Mesendoderm (in vitro differentiated cells): ENCODE measurements at regions not wholly inside any gene's neighbourhood (a gene's known extent, or its start where the extent isn't known, plus 50 kb on each side); places are given as distances from the start of the nearest gene placed in this dataset.

Experiments
- DNase-seq: peaks from one replicate; pipeline ENCODE4 v3.0.0; 2013
- H2AK5ac ChIP-seq: 2 replicates; pipeline ENCODE4 v1.6.1; 2013; ENCODE audit warnings: low read length, inconsistent platforms
- H2BK120ac ChIP-seq: 2 replicates; pipeline ENCODE4 v1.6.1; 2013; ENCODE audit warnings: low read depth, mild to moderate bottlenecking, low read length, moderate library complexity, mixed read lengths
- H2BK15ac ChIP-seq: replicated peaks from 2 replicates; pipeline ENCODE4 v1.6.1; 2013; ENCODE audit warnings: low read depth, mild to moderate bottlenecking, moderate library complexity
- H2BK5ac ChIP-seq: 2 replicates; pipeline ENCODE4 v1.6.1; 2013; ENCODE audit warnings: low read length, inconsistent platforms
- H3K18ac ChIP-seq: 2 replicates; pipeline ENCODE4 v1.6.1; 2013; ENCODE audit warnings: mild to moderate bottlenecking, low read length, mixed read lengths
- H3K23ac ChIP-seq: one replicate; pipeline ENCODE4 v1.6.1; 2013; ENCODE audit warnings: low read length
- H3K27ac ChIP-seq: 2 replicates; pipeline ENCODE4 v1.5.1; 2013; ENCODE audit warnings: low read depth, mild to moderate bottlenecking, inconsistent platforms, low read length, moderate library complexity
- H3K27me3 ChIP-seq: 2 replicates; pipeline ENCODE4 v1.6.1; 2013; ENCODE audit warnings: low read length, control low read depth, mild to moderate bottlenecking, inconsistent platforms; ENCODE audit not compliant: insufficient read depth, poor library complexity
- H3K36me3 ChIP-seq: 2 replicates; pipeline ENCODE4 v1.6.1; 2013; ENCODE audit warnings: low read length, inconsistent platforms; ENCODE audit not compliant: control insufficient read depth, insufficient read depth
- H3K4ac ChIP-seq: one replicate; pipeline ENCODE4 v1.6.1; 2013; ENCODE audit warnings: low read depth, mild to moderate bottlenecking, low read length, moderate library complexity
- H3K4me1 ChIP-seq: 2 replicates; pipeline ENCODE4 v1.6.1; 2013; ENCODE audit warnings: low read depth, low read length, inconsistent platforms; ENCODE audit not compliant: control insufficient read depth
- H3K4me2 ChIP-seq: 2 replicates; pipeline ENCODE4 v1.6.1; 2013; ENCODE audit warnings: low read length
- H3K4me3 ChIP-seq: 2 replicates; pipeline ENCODE4 v1.5.1; 2013; ENCODE audit warnings: mild to moderate bottlenecking, low read length
- H3K56ac ChIP-seq: one replicate; pipeline ENCODE4 v1.6.1; 2013; ENCODE audit warnings: low read length
- H3K79me1 ChIP-seq: 2 replicates; pipeline ENCODE4 v1.6.1; 2013; ENCODE audit warnings: low read length, inconsistent platforms
- H3K79me2 ChIP-seq: 2 replicates; pipeline ENCODE4 v1.6.1; 2013; ENCODE audit warnings: mild to moderate bottlenecking, low read length; ENCODE audit not compliant: control insufficient read depth, insufficient read depth
- H3K9ac ChIP-seq: 2 replicates; pipeline ENCODE4 v1.6.1; 2013; ENCODE audit warnings: low read length, inconsistent platforms
- H4K5ac ChIP-seq: one replicate; pipeline ENCODE4 v1.6.1; 2013; ENCODE audit warnings: low read length
- H4K8ac ChIP-seq: one replicate; pipeline ENCODE4 v1.6.1; 2013; ENCODE audit warnings: low read depth, mild to moderate bottlenecking, control low read depth, low read length, moderate library complexity
- WGBS: extraction: QIAGEN DNeasy Blood & Tissue Kit; methylation state at CpG from one replicate; pipeline ENCODE4 v1.1.7; 2013; ENCODE audit warnings: low lambda C conversion rate, missing lambda C conversion rate; ENCODE audit not compliant: insufficient coverage; ENCODE audit errors: extremely low coverage; 5-methylcytosine and 5-hydroxymethylcytosine counted together

DNA sequence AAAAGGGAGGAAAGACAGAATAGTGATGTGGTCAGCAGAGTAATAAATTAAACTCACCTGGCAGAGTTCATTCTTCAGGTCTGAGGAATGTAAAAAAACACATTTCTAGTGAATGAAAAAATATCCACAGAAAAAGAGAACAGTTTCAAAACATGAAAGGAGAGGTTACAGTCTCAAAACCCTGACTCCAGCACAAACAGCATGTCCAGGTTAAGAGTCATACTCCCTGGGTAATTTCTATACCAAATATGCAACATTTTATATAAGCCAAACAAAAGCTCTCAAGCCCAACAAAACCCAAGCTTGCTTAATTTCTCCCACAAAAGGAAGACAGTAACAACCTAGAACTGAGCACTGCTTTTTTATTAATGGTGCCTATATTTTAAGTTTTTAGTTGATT is 173.0 kb downstream of the NTMT2 start:
- no peak overlapping the region for H3K9ac ChIP-seq
- no peak overlapping the region for H3K18ac ChIP-seq
- H3K4me3 ChIP-seq = no peak overlapping the region
- no peak overlapping the region for H3K27ac ChIP-seq
- H4K5ac ChIP-seq = no peak overlapping the region
- no peak overlapping the region for H4K8ac ChIP-seq
- no peak overlapping the region for H3K23ac ChIP-seq
- peaks cover 1% of the 10 kb centered on the region for H3K4me1 ChIP-seq
- no peak overlapping the region for H3K56ac ChIP-seq
- H2AK5ac ChIP-seq = no peak overlapping the region
- H2BK15ac ChIP-seq = no peak overlapping the region
- H3K4me2 ChIP-seq = no peak overlapping the region
- H3K79me1 ChIP-seq = no peaks in the 10 kb centered on the region
- no peak for DNase-seq
- no peak overlapping the region for H3K4ac ChIP-seq
- H2BK120ac ChIP-seq = no peak overlapping the region
- H3K27me3 ChIP-seq = no peaks in the 10 kb centered on the region
- no peaks in the 10 kb centered on the region for H3K79me2 ChIP-seq
- no peak overlapping the region for H2BK5ac ChIP-seq
- H3K36me3 ChIP-seq = no peaks in the 10 kb centered on the region

GRCh38 chr1:170321113-170321512 is 175.4 kb downstream of the NTMT2 start:
- no peak overlapping the region for H2BK15ac ChIP-seq
- H3K36me3 ChIP-seq = no peaks in the 10 kb centered on the region
- no CpG with 5 or more reads among the region's 6 CpGs for WGBS
- H3K4ac ChIP-seq = no peak overlapping the region
- no peak overlapping the region for H3K4me2 ChIP-seq
- no peak overlapping the region for H2AK5ac ChIP-seq
- DNase-seq = no peak
- no peak overlapping the region for H4K5ac ChIP-seq
- no peak overlapping the region for H3K23ac ChIP-seq
- H3K79me1 ChIP-seq = no peaks in the 10 kb centered on the region
- H4K8ac ChIP-seq = no peak overlapping the region
- no peak overlapping the region for H2BK120ac ChIP-seq
- H3K27me3 ChIP-seq = no peaks in the 10 kb centered on the region
- H2BK5ac ChIP-seq = no peak overlapping the region
- no peak overlapping the region for H3K56ac ChIP-seq
- H3K27ac ChIP-seq = no peak overlapping the region
- H3K18ac ChIP-seq = no peak overlapping the region
- no peak overlapping the region for H3K4me3 ChIP-seq
- H3K4me1 ChIP-seq = no peaks in the 10 kb centered on the region
- H3K9ac ChIP-seq = no peak overlapping the region
- no peaks in the 10 kb centered on the region for H3K79me2 ChIP-seq

DNA sequence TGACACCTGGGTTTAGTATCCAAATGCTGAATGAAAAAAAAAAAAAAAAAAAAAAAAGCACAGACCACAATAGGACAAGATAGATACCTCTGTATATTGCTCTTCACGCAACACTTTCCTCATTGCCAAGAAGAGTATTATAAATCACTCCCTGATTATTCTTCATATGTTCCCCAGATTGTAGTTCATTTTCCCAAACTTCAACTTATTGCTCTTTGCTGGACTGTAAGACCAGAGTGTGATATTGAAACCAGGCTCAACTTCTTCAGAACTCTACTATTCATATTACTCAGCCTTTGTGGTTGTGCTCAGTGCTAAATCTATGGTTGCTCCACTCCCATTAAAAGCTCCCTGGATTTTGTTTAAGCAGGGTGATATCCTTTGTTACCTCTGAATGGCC is 180.4 kb downstream of the NTMT2 start:
- Histone ChIP-seq H4K8ac (no peak overlapping the region), H3K4ac (no peak overlapping the region), H3K79me1 (no peaks in the 10 kb centered on the region), H2AK5ac (no peak overlapping the region), H3K27ac (no peak overlapping the region), H2BK120ac (no peak overlapping the region), H2BK15ac (no peak overlapping the region), H3K56ac (no peak overlapping the region), H3K79me2 (no peaks in the 10 kb centered on the region), H3K23ac (no peak overlapping the region), H3K4me2 (no peak overlapping the region), H3K4me3 (no peak overlapping the region), H3K27me3 (no peaks in the 10 kb centered on the region), H3K36me3 (no peaks in the 10 kb centered on the region), H3K4me1 (no peaks in the 10 kb centered on the region), H4K5ac (no peak overlapping the region), H2BK5ac (no peak overlapping the region), H3K9ac (no peak overlapping the region), H3K18ac (no peak overlapping the region)
- no CpG with 5 or more reads among the region's 1 CpG for WGBS
- no peak for DNase-seq

- H4K8ac ChIP-seq = no peak overlapping the region
- H3K18ac ChIP-seq = no peak overlapping the region
- DNase-seq = no peak
- no peaks in the 10 kb centered on the region for H3K79me1 ChIP-seq
- H2BK5ac ChIP-seq = no peak overlapping the region
- H2BK15ac ChIP-seq = no peak overlapping the region
- H4K5ac ChIP-seq = no peak overlapping the region
- H3K79me2 ChIP-seq = no peaks in the 10 kb centered on the region
- H3K4ac ChIP-seq = no peak overlapping the region
- H3K27me3 ChIP-seq = no peaks in the 10 kb centered on the region
- no peaks in the 10 kb centered on the region for H3K4me1 ChIP-seq
- no peak overlapping the region for H2BK120ac ChIP-seq
- no peak overlapping the region for H3K56ac ChIP-seq
- H3K4me3 ChIP-seq = no peak overlapping the region
- H3K23ac ChIP-seq = no peak overlapping the region
- H3K27ac ChIP-seq = no peak overlapping the region
- H3K36me3 ChIP-seq = no peaks in the 10 kb centered on the region
- H2AK5ac ChIP-seq = no peak overlapping the region
- no peak overlapping the region for H3K4me2 ChIP-seq
- no peak overlapping the region for H3K9ac ChIP-seq
Observed at GRCh38 chr1:170332801-170333200, 187.0 kb downstream of the NTMT2 start.

DNA sequence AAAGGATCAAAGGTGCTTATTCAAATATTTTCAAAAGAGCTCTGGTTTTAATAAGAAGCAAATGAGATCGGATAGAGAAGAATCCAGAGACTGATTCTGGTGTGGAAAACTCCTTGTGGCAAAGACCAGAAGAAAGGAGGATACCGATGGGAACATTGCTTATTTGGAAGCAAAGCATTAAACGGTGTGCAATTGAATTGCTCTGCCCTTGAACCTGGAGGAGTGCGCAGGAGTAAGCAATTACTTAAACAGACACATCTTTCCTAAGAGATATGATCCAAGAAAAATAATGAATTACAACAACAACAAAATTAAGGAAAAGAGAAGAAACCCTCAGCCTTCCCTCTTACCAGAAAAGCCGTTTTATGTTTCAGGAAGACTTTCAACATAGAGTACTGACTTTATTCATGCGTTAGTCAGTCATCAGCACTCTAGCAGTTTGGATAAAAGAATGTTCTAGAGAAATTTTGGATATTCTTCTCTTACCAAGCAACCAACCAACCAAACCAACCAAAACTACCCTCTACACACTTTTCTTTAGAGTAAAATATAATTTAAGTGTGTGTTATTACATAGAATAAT is 191.7 kb downstream of the NTMT2 start:
- Histone ChIP-seq H3K79me2 (no peaks in the 10 kb centered on the region), H3K79me1 (no peaks in the 10 kb centered on the region), H3K4ac (no peak overlapping the region), H3K23ac (no peak overlapping the region), H3K36me3 (no peaks in the 10 kb centered on the region), H2BK15ac (no peak overlapping the region), H3K56ac (no peak overlapping the region), H2BK120ac (no peak overlapping the region), H3K4me1 (no peaks in the 10 kb centered on the region), H3K27ac (no peak overlapping the region), H3K4me2 (no peak overlapping the region), H3K27me3 (no peaks in the 10 kb centered on the region), H2BK5ac (no peak overlapping the region), H4K5ac (no peak overlapping the region), H4K8ac (no peak overlapping the region), H3K9ac (no peak overlapping the region), H2AK5ac (no peak overlapping the region), H3K4me3 (no peak overlapping the region), H3K18ac (no peak overlapping the region)
- WGBS = no CpG with 5 or more reads among the region's 6 CpGs
- DNase-seq = no peak

DNA sequence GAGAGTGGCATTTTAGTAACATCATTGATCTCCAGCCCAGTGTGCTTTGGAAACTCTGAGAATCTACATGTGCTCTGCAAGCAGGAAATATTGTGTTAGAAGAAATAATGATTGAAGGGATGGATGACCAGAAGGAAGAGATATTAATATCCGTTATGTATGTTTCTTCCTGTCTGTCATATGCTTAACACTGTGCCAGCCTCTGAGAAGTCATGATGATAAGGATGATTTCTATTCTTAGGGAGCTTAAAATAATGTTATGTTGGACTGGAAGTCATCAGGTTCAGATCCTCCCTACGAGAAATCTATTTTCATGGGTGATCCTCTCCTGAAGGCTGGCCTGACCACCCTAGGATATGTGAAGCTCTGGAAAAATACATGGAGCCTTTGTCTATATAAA is 192.4 kb upstream of the GORAB start:
- no peak overlapping the region for H3K4me3 ChIP-seq
- H4K5ac ChIP-seq = no peak overlapping the region
- no peaks in the 10 kb centered on the region for H3K79me1 ChIP-seq
- no peak overlapping the region for H3K56ac ChIP-seq
- no peaks in the 10 kb centered on the region for H3K4me1 ChIP-seq
- H3K27ac ChIP-seq = no peak overlapping the region
- no peaks in the 10 kb centered on the region for H3K27me3 ChIP-seq
- no peak overlapping the region for H3K4me2 ChIP-seq
- H2BK5ac ChIP-seq = no peak overlapping the region
- no peaks in the 10 kb centered on the region for H3K79me2 ChIP-seq
- no peak overlapping the region for H2AK5ac ChIP-seq
- WGBS = no CpG with 5 or more reads among the region's 2 CpGs
- H2BK120ac ChIP-seq = no peak overlapping the region
- no peak overlapping the region for H3K18ac ChIP-seq
- H3K23ac ChIP-seq = no peak overlapping the region
- H3K4ac ChIP-seq = no peak overlapping the region
- DNase-seq = no peak
- H3K9ac ChIP-seq = no peak overlapping the region
- no peak overlapping the region for H2BK15ac ChIP-seq
- no peaks in the 10 kb centered on the region for H3K36me3 ChIP-seq
- H4K8ac ChIP-seq = no peak overlapping the region
